AG09309 (cell line): ENCODE measurements at regions not wholly inside any gene's neighbourhood (a gene's known extent, or its start where the extent isn't known, plus 50 kb on each side); places are given as distances from the start of the nearest gene placed in this dataset.

Experiments
- DNase-seq: peaks from one replicate; pipeline ENCODE4 v3.0.0-alpha.2; 2010; ENCODE audit warnings: low read depth
- H3K4me3 ChIP-seq: 2 replicates; pipeline ENCODE4 v1.5.1; 2011; ENCODE audit warnings: mild to moderate bottlenecking, low read depth, low read length, moderate library complexity; ENCODE audit not compliant: control insufficient read depth
- TF ChIP-seq, protein P1 (sequence below): IDR thresholded peaks from 2 replicates; pipeline ENCODE4 v1.5.1; 2011; ENCODE audit warnings: mild to moderate bottlenecking, low read depth, low read length, inconsistent platforms; ENCODE audit not compliant: insufficient read depth, control insufficient read depth; ENCODE audit errors: missing control alignments

DNA sequence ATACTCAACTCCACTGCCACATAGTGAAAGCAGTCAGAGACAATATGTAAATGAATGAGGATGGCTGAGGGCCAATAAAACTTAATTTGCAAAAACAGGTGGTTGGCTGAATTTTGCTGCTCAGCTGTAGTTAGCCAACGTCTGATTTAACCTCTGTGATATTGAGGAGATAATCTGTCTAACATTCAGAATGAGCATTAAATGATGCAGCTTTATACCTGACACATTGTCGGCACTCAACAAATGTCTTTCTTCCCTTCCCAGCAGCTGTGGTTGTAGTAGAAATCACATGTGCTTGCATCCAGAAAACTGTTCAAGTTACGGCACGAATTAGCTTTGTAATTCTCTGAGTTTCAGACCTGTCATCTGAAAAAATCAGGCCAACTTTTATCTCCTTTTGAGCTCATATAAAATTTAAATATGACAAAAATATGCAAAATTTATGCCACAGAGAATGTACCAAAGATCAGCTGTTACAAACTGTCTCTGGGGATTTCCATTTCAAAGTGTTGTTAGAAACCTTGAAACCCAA is 1239.7 kb downstream of the GATA3 start:
- DNase-seq: no peak
- TF ChIP-seq, protein P1, sequence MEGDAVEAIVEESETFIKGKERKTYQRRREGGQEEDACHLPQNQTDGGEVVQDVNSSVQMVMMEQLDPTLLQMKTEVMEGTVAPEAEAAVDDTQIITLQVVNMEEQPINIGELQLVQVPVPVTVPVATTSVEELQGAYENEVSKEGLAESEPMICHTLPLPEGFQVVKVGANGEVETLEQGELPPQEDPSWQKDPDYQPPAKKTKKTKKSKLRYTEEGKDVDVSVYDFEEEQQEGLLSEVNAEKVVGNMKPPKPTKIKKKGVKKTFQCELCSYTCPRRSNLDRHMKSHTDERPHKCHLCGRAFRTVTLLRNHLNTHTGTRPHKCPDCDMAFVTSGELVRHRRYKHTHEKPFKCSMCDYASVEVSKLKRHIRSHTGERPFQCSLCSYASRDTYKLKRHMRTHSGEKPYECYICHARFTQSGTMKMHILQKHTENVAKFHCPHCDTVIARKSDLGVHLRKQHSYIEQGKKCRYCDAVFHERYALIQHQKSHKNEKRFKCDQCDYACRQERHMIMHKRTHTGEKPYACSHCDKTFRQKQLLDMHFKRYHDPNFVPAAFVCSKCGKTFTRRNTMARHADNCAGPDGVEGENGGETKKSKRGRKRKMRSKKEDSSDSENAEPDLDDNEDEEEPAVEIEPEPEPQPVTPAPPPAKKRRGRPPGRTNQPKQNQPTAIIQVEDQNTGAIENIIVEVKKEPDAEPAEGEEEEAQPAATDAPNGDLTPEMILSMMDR: no peak
- H3K4me3 ChIP-seq: no peak overlapping the region

DNA sequence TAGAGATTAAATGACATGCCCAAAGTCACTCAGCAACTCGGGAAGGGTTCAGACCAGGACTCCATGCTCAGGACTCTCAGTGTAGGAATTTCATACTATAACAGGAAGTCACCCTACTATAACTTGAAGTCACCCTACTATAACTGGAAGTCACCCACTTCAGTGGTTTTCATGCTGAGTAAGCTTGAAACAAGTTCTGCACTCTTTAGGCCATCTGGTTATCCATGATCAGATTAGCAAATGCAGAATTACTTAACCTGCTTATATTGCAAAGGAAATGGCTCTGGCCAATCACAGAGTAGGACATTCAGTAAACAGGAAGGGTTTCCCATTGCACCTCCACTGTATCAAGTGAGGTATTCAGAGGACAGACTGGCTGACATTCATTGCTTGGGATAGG is 1240.4 kb downstream of the GATA3 start:
- no peak overlapping the region for H3K4me3 ChIP-seq
- DNase-seq: no peak
- TF ChIP-seq, protein P1: no peak

GRCh38 chr10:9296190-9296589 is 1241.7 kb downstream of the GATA3 start:
- DNase-seq: no peak

DNA sequence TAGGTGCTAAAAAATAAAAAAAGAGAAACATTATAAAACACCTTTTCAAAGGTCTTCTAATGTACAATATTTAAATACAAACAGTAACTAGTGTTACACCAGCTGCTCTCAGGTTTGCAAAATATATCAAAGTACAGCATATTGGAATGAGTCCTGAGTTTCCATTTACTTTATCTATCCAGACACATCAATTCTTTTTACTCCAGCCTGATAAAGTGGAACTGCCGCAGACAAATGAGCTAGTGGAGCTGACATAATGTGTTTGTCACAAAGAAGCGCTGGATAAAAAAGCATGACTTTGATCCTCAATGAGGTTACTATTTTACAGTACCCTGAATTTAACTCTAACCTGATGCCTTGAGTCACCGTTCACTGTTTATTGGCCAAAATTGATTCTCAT is 1243.1 kb downstream of the GATA3 start:
- TF ChIP-seq, protein P1: no peak
- H3K4me3 ChIP-seq: no peak overlapping the region
- DNase-seq: no peak

More at GRCh38 chr10:9296190-9296589, 1241.7 kb downstream of the GATA3 start:
- TF ChIP-seq, protein P1: no peak
- no peak overlapping the region for H3K4me3 ChIP-seq

DNA sequence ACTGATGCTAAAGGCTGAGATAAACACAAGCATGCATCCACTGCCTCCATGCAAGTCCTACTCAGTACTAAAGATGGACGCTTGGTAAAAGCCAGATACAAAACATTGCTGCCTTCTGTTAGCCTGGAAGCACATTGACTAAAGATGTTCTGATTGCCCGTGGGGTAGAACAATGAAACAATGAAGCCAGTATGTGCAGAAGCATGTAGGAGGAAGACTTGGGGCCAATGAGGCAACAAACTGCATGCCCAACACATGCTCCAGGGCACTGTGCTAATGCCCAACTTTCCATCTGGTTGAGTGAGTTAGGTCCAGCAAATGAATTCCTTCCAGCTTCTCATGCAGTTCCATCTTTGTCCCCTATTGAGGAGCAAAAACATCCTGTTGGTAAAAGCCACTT is 1245.5 kb downstream of the GATA3 start:
- H3K4me3 ChIP-seq: no peak overlapping the region
- TF ChIP-seq, protein P1: no peak
- no peak for DNase-seq

- TF ChIP-seq, protein P1: peak; percentile 29
- DNase-seq: no peak
- no peak overlapping the region for H3K4me3 ChIP-seq
These were observed 1246.7 kb downstream of the GATA3 start for GRCh38 chr10:9301148-9301547.

- no peak for DNase-seq
- TF ChIP-seq, protein P1: no peak
- no peak overlapping the region for H3K4me3 ChIP-seq
These were observed 1247.1 kb downstream of the GATA3 start for GRCh38 chr10:9301554-9301953.
